ENCODE measurements at regions not wholly inside any gene's neighbourhood (a gene's known extent, or its start where the extent isn't known, plus 50 kb on each side); places are given as distances from the start of the nearest gene placed in this dataset.

DNA sequence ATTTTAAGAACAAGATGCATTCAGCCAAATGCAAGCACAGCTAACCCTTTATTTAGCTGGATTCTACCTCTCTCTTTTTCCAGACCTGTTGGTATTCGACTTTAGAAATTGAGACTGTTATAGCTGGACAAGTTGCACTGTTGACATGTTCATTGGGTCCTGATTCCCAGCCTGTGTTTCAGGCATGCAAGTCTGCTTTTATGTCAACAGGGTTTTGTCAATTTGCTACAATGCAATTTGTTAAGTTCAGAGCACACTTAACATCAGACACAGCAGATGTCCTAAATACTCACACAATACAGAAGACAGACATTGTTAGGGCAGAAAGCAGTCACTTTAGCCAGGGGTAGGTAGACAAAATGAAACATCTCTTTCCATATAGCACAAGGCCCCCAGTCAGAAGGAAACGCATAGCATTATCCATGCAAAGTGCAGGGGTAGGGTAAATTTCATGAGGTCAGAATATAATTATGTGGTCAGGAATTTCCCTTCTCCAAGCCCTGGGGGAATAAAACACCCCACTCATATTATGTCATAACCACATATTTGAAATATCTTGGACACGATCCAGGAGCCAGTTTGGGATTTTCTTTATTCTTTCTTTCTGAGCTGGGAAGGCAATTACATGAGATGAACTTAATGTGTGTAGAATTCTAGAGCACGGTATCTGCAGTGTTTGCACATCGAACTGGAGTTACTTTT lies 504.1 kb downstream of the NTRK3 start:
- Histone ChIP-seq H3K27ac (peak overlapping the region; percentile 51 to 77), H3K4me1 (peaks cover 40% of the 10 kb centered on the region), H3K4me2 (peak overlapping the region; percentile 77), H3K4me3 (0 out of 3 replicates have a peak overlapping the region, but pooled peaks have one; percentile 5), H3K9me3 (no peaks in the 10 kb centered on the region)
- DNase-seq (ENCODE audit: low read depth in 1 of 2, low spot score in 1 of 2) (peak; percentile 60 to 66), ATAC-seq (peak; percentile 87 to 89), FAIRE-seq (no peak)
- ChIA-PET CTCF (no interaction called here), POLR2A (no interaction called here)
- TF ChIP-seq EP300 (IDR thresholded peaks at IDR 0.05) (peak; percentile 40 to 83; a peak in 3 of 5 replicates), CHD4 (IDR thresholded peaks at IDR 0.05; ENCODE audit: borderline replicate concordance) (no peak), RARB (CRISPR knock-in tag; IDR thresholded peaks at IDR 0.05) (no peak), GATA3 (IDR thresholded peaks at IDR 0.05; ENCODE audit: borderline replicate concordance) (peak; percentile 77; the same call in 1 of the 2 replicates), CEBPB (IDR thresholded peaks at IDR 0.05) (peak in 1 of 2 experiments; percentile 79; a peak in 2 of 4 replicates), RFX5 (IDR thresholded peaks at IDR 0.05) (no peak), JUN (IDR thresholded peaks at IDR 0.05) (peak in 1 of 2 experiments; percentile 68; a peak in 2 of 5 replicates), JUNB (IDR thresholded peaks at IDR 0.05) (peak; percentile 50), FOSL2 (IDR thresholded peaks at IDR 0.05) (no peak), FOSL2 (CRISPR knock-in tag; IDR thresholded peaks at IDR 0.05) (peak; percentile 37; the same call in 1 of the 2 replicates)
- WGBS (ENCODE audit: missing lambda C conversion rate): 3% methylated on average over 5 of the region's 5 CpGs

DNA sequence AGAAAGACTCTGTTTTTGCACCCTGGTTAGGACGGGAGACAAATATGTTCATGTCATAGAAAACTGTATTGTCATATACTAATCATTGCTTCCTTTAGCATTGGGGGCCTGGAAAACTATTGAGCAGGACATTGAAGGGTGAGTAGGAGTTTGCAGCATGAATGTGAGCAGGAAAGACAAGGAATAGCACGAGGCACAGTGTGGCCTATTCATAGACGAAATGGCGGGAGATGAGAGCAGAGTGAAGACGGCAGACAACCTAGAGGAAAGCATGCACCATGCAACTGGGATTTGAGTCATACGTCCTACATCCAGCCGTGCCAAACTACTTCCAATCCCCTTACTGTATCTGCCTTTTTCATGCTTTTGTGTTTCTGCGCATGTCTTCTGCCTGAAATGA lies 508.1 kb downstream of the NTRK3 start:
- FAIRE-seq: no peak

DNA sequence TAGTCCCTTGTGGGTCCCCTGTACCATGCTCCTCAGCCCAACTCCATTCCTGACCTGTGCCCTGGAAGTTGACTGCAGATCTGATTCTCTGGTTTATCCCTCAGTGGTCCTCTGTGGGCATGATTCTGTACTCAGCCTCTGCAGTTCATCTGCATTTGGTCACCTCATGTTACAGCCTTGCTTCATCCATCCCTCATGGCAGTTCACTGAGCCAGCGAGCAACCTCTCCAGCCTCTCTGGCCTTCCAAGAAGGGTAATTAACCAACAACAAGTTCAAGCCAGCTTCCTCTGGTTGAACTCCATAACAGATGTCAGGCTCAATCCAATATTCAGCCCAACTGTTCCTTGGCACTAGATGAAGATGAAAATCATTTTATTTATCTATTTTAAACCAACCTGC lies 509.5 kb downstream of the NTRK3 start:
- Histone ChIP-seq H3K4me3 (no peak overlapping the region), H3K27ac (peak overlapping the region in 1 of 2 experiments; percentile 3; a peak in 1 of 6 replicates), H3K4me1 (peaks cover 10% of the 10 kb centered on the region), H3K9me3 (no peaks in the 10 kb centered on the region), H3K4me2 (no peak overlapping the region)
- no peak for ATAC-seq
- ChIA-PET CTCF (no interaction called here), POLR2A (no interaction called here)
- no peak for FAIRE-seq
- 58% methylated on average over 1 of the region's 1 CpG for WGBS (ENCODE audit: missing lambda C conversion rate)
- TF ChIP-seq EP300 (IDR thresholded peaks at IDR 0.05) (no peak), NR3C1 (IDR thresholded peaks at IDR 0.05) (no peak), HDAC2 (IDR thresholded peaks at IDR 0.05) (no peak), ESRRA (IDR thresholded peaks at IDR 0.05; ENCODE audit: borderline replicate concordance, low read length) (no peak), HOXB13 (CRISPR knock-in tag; IDR thresholded peaks at IDR 0.05; ENCODE audit: low read depth) (no peak), EHF (CRISPR knock-in tag; IDR thresholded peaks at IDR 0.05) (no peak), SREBF2 (IDR thresholded peaks at IDR 0.05) (no peak), HEYL (CRISPR knock-in tag; IDR thresholded peaks at IDR 0.05) (no peak), SMC3 (IDR thresholded peaks at IDR 0.05) (no peak), RAD21 (conservative IDR thresholded peaks at IDR 0.05 in 1 of 2, IDR thresholded peaks at IDR 0.05 in 1 of 2) (no peak), TP53 (CRISPR knock-in tag; IDR thresholded peaks at IDR 0.05) (no peak), TFCP2L1 (CRISPR knock-in tag; IDR thresholded peaks at IDR 0.05) (no peak), CHD2 (IDR thresholded peaks at IDR 0.05; ENCODE audit: low read length, partially characterized antibody) (no peak), NFE2L2 (conservative IDR thresholded peaks at IDR 0.05; ENCODE audit: low read length) (no peak)
- TF ChIP-seq, protein P1, sequence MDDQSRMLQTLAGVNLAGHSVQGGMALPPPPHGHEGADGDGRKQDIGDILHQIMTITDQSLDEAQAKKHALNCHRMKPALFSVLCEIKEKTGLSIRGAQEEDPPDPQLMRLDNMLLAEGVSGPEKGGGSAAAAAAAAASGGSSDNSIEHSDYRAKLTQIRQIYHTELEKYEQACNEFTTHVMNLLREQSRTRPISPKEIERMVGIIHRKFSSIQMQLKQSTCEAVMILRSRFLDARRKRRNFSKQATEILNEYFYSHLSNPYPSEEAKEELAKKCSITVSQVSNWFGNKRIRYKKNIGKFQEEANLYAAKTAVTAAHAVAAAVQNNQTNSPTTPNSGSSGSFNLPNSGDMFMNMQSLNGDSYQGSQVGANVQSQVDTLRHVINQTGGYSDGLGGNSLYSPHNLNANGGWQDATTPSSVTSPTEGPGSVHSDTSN (IDR thresholded peaks at IDR 0.05): no peak
- TF ChIP-seq, protein P2, sequence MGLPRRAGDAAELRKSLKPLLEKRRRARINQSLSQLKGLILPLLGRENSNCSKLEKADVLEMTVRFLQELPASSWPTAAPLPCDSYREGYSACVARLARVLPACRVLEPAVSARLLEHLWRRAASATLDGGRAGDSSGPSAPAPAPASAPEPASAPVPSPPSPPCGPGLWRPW (IDR thresholded peaks at IDR 0.05): no peak
- TF ChIP-seq, protein P3, sequence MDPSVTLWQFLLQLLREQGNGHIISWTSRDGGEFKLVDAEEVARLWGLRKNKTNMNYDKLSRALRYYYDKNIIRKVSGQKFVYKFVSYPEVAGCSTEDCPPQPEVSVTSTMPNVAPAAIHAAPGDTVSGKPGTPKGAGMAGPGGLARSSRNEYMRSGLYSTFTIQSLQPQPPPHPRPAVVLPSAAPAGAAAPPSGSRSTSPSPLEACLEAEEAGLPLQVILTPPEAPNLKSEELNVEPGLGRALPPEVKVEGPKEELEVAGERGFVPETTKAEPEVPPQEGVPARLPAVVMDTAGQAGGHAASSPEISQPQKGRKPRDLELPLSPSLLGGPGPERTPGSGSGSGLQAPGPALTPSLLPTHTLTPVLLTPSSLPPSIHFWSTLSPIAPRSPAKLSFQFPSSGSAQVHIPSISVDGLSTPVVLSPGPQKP (IDR thresholded peaks at IDR 0.05; ENCODE audit: low read depth, low read length): no peak
- TF ChIP-seq, protein P4, sequence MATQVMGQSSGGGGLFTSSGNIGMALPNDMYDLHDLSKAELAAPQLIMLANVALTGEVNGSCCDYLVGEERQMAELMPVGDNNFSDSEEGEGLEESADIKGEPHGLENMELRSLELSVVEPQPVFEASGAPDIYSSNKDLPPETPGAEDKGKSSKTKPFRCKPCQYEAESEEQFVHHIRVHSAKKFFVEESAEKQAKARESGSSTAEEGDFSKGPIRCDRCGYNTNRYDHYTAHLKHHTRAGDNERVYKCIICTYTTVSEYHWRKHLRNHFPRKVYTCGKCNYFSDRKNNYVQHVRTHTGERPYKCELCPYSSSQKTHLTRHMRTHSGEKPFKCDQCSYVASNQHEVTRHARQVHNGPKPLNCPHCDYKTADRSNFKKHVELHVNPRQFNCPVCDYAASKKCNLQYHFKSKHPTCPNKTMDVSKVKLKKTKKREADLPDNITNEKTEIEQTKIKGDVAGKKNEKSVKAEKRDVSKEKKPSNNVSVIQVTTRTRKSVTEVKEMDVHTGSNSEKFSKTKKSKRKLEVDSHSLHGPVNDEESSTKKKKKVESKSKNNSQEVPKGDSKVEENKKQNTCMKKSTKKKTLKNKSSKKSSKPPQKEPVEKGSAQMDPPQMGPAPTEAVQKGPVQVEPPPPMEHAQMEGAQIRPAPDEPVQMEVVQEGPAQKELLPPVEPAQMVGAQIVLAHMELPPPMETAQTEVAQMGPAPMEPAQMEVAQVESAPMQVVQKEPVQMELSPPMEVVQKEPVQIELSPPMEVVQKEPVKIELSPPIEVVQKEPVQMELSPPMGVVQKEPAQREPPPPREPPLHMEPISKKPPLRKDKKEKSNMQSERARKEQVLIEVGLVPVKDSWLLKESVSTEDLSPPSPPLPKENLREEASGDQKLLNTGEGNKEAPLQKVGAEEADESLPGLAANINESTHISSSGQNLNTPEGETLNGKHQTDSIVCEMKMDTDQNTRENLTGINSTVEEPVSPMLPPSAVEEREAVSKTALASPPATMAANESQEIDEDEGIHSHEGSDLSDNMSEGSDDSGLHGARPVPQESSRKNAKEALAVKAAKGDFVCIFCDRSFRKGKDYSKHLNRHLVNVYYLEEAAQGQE (IDR thresholded peaks at IDR 0.05): no peak
- no peak for DNase-seq (ENCODE audit: low read depth in 1 of 2, low spot score in 1 of 2)

More for the DNA sequence above, 508.1 kb downstream of the NTRK3 start:
- Histone ChIP-seq H3K4me3 (no peak overlapping the region), H3K4me2 (no peak overlapping the region), H3K4me1 (peaks cover 24% of the 10 kb centered on the region), H3K27ac (no peak overlapping the region), H3K9me3 (no peaks in the 10 kb centered on the region)
- TF ChIP-seq MAFK (IDR thresholded peaks at IDR 0.05; ENCODE audit: partially characterized antibody) (no peak), ZFP36 (IDR thresholded peaks at IDR 0.05; ENCODE audit: borderline replicate concordance, partially characterized antibody) (no peak), GATA3 (IDR thresholded peaks at IDR 0.05; ENCODE audit: borderline replicate concordance) (no peak), TFCP2L1 (CRISPR knock-in tag; IDR thresholded peaks at IDR 0.05) (no peak), NFE2L2 (conservative IDR thresholded peaks at IDR 0.05; ENCODE audit: low read length) (no peak)
- TF ChIP-seq, protein P5, sequence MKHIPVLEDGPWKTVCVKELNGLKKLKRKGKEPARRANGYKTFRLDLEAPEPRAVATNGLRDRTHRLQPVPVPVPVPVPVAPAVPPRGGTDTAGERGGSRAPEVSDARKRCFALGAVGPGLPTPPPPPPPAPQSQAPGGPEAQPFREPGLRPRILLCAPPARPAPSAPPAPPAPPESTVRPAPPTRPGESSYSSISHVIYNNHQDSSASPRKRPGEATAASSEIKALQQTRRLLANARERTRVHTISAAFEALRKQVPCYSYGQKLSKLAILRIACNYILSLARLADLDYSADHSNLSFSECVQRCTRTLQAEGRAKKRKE (CRISPR knock-in tag; IDR thresholded peaks at IDR 0.05; ENCODE audit: low read depth): no peak
- WGBS (ENCODE audit: missing lambda C conversion rate): 70% methylated on average over 8 of the region's 8 CpGs
- ChIA-PET CTCF (no interaction called here), POLR2A (no interaction called here)
- ATAC-seq (no peak), DNase-seq (ENCODE audit: low read depth in 1 of 2, low spot score in 1 of 2) (no peak)
